ENCODE measurements at regions not wholly inside any gene's neighbourhood (a gene's known extent, or its start where the extent isn't known, plus 50 kb on each side); places are given as distances from the start of the nearest gene placed in this dataset.

DNA sequence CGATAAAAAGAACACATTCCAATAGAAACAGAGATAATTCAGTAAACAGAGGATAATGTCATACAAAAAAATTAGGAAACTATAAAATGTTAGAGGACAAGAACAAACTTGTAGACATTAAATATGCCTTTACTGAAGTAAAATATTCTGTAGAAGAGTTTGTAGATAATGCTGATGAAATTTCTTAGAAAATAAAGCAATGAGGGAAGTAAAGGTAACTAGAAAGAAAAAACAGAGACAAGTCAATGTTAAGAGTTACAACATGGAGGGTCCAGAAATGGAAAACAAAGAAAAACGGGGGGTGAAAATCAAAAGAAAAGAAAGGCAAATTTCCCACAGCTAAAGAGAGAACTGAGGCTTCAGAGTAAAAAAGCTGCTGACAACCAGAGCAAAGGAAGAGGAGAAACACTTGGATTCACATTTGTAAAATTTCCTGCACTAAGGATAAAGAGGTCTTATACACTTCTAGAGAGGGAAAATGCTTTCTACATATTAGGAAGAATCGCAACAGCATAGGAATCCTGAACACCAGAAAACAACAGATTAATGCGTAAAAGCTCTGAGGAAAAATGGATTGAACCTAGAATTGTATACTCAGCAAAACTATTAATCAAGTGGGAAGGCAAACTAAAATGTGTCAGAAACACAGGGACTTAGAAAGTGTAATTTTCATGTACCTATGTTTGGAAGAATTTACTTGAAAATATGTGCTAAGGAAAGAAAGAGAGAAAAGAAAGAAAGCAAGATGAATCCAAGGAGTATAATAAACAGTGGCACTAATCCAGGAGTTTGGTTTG lies 55.0 kb upstream of the AGR3 start:
- TF ChIP-seq, protein P1, sequence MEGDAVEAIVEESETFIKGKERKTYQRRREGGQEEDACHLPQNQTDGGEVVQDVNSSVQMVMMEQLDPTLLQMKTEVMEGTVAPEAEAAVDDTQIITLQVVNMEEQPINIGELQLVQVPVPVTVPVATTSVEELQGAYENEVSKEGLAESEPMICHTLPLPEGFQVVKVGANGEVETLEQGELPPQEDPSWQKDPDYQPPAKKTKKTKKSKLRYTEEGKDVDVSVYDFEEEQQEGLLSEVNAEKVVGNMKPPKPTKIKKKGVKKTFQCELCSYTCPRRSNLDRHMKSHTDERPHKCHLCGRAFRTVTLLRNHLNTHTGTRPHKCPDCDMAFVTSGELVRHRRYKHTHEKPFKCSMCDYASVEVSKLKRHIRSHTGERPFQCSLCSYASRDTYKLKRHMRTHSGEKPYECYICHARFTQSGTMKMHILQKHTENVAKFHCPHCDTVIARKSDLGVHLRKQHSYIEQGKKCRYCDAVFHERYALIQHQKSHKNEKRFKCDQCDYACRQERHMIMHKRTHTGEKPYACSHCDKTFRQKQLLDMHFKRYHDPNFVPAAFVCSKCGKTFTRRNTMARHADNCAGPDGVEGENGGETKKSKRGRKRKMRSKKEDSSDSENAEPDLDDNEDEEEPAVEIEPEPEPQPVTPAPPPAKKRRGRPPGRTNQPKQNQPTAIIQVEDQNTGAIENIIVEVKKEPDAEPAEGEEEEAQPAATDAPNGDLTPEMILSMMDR (conservative IDR thresholded peaks at IDR 0.05 in 1 of 2, IDR thresholded peaks at IDR 0.05 in 1 of 2; ENCODE audit: extremely low read depth in 1 of 2, insufficient read depth in 1 of 2, low read depth in 1 of 2, low read length in 2 of 2), result no peak
- no peak for TF ChIP-seq EZH2 (IDR thresholded peaks at IDR 0.05; ENCODE audit: borderline replicate concordance, low read length)
